ENCODE measurements at regions not wholly inside any gene's neighbourhood (a gene's known extent, or its start where the extent isn't known, plus 50 kb on each side); places are given as distances from the start of the nearest gene placed in this dataset.
A peak's percentile ranks its signal among the peaks of the same experiment; 100 is the strongest.

DNA sequence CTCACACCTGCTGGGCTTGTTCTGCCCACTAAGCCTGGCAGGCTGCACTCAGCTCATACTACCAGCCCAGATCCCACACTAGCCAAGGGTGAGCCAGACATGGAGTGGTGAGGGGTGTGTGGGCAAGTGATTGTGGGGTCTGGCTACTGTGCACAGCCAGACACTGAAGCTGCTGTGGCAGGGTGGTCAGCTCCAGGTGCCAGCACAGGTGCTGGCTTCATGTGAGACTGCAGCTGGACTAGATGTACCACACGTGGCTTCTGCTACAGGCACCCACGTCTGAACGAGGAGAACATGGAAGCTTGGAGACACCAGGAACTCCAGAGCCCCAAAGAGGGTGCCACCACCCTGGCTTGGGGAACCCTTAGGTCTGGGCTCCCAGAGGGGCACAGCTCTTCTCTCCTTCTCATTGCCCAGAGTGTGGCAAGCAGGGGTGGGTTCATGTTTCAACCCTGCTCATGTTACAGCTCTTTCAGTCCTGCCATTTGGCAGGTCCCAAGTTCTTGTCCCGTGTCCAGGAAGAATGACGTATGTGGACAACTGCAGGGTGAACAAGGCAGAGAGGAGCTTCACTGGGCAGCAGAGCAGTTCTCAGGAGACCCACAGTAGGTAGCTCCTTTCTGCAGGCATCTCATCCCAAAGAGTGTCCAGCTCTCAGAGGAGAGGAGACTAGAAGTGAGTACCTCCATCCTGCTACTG lies 1624.2 kb upstream of the TMEFF2 start:
- DNase-seq, result no peak

DNA sequence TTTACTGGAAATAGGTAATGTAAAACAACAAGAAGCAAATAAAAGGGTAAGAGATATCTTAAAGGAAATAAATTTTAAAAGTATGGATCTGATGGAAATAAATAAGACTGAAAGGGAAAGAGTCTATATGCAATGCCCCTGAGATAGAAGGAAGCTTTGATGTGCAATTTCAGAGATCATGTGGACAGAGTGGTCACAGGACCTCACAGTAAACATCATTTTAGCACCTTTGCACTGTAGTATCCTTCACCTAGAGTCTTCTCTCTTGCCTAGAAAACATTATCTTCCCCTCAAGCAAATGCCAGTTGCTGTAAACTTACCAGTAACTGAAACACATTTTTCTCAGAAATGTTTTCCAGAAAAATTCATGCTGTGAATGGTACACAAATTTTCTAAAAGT lies 1621.3 kb upstream of the TMEFF2 start:
- DNase-seq, result no peak

DNA sequence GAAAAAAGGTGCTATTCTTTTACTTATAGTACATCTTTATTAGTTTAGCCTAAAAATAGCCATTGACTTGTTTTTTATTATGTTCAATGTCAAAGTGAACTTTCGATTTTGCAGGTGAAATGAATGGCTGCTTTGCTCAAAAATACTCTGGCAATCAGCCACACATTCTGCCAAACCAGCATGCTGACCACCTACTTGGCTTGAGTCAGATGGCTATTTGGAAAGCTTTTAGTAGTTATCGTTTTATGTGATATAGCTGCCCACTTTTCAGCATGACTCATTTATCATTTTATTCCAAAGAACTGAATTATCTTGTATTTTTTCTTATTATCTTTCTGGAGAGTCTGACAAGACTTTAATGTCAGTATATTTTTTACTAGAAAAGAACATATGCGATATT lies 1615.8 kb upstream of the TMEFF2 start:
- no peak for DNase-seq

DNA sequence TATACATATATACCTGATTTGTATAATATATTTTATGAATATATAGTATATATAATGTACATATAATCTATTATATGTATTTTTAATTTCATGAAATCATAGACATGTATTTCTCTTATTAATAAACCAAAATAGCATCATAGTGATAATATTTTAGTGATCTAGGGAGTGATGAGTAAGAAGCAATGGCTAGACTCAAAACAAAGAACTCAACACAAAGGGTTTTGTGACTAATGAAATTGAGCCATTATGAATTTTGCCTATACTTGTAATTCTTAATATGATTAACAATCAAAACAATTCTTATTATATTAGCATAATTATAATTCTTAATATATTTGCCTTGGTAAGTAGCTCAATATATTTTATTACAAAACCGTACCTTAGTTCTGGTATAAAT lies 1614.1 kb upstream of the TMEFF2 start:
- DNase-seq, result no peak

DNA sequence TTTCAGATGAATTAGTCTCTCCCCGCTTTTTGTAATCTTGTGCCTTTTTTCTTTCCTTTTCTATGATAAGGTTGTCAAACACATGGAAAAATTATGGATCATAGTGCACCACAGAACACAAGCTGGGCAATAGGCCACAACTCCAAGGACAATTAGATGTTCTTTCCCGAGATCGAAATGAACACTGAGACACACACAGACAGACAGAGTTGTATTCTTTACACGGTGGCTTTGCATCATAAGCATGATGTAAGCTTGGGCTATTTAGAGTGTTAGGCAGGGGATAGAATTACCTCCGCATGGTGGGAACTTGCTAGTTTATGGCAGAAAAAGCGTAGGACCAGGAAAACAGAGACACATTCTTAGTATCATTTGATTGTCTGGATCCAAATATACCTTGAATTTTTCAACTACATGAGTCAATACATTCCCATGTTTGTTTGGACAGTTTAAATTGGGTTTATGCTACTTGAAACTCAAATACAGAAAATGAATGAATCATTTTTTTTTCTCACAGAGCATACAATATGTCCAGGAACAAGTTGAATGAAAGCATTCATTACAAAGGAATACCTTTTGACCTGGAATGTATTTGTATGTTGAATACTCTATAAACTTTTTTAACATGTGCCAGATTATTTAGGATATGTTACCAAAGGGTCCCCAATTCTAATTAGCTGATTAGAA lies 1611.5 kb upstream of the TMEFF2 start:
- no peak for DNase-seq

DNA sequence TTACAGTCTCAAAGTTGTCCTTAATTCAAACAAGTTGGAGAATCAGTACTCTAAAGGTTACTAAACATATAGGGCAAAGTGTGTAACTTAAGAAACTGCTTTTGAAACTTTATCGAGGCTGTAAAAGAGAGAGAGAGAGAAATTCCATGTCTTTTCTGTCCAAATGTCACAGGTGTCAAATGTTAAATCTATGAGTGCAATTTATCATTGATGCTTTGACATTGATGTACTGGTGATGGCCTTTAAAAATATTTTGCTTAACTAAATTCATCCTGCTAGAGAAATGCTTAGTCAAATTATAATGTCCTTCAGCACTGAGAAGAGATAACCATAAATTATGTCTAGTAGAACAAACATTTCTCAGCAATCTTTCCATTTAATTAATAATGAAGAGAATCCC lies 1602.1 kb upstream of the TMEFF2 start:
- no peak for DNase-seq

DNA sequence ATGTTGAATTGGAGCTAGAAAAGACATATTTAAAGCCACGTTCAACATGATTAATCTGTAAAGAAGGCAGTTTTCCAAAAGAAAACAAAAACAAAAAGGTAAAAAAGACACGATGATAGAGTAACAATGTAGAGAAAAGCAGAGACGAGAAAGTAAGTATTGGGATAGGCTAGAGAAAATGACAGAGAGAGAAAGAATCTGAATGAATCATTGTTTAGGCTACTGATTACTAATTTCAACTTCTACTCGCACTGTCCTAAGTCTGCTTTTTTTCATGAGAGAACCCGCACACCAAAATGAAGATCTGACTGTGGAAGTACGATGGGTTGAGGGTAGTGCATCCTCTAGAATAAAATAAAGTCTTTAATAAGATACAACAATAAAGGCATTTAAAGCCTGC lies 1599.2 kb upstream of the TMEFF2 start:
- no peak for DNase-seq

DNA sequence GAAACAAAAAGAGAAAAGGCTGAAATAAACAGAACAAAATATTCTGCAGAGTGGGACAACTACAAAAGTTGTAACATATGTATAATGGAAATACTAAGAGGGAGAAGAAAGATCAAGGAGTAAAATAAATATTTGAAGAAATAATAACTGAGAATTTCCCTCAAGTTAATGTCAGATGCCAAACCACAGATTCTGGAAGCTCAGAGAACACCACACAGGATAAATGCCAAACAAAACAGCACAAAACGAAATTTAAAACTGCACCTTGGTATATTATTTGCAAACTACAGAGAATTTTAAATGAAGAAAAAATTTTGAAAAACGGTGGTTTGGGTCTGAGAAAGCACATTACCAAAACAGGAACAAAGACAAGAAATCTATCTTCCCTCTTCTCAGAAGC lies 1588.9 kb upstream of the TMEFF2 start:
- no peak for DNase-seq

DNA sequence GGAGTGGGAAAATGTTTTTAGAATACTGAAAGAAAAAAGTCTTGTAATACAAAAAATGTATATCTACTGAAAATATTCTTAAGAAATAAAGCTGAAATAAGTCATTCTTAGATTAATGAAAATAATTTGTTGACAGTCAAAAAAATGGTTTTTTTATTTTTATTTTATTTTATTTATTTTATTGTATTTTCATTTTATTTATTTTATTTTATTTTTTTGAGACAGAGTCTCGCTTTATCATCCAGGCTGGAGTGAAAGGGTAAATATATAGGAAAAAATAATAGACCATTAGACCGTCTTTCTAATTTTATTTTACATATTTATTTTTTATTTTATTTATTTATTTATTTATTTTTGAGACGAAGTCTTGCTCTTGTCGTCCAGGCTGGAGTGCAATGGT lies 1583.6 kb upstream of the TMEFF2 start:
- DNase-seq, result no peak

DNA sequence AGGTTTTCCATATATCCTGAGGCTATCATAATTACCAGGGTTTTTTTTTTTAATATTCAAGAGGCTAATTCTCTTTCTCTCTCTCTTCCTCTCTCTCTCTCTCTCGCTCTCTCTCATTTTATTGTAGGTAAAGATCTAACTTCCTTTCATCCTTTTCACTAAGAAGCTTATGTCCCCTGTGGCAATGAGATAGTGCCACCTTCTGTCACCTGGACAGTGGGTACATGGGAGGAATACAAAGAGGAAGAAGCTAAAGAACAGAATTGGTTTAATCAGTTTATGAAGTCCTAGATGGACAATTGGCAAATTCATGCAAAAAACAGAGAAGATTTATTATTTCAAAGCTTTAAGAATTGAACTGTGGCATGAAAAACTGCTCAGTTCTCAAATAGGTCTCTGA lies 1582.3 kb upstream of the TMEFF2 start:
- DNase-seq, result no peak

DNA sequence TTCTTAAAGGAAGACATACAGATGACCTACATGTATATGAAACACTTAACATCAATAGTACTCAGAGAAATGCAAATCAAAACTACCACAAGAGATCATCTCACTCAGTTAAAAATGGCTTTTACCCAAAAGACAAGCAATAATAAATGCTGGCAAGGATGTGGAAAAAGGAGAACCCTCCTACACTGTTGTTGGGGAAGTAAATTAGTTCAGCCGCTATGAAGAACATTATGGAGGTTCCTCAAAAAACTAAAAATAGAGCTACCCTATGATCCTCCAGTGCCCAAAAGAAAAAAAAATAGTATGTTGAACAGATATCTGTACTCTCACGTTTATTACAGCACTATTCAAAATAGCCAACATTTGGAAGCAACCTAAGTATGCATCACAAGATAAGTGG lies 1579.4 kb upstream of the TMEFF2 start:
- DNase-seq, result peak; percentile 85 to 88

DNA sequence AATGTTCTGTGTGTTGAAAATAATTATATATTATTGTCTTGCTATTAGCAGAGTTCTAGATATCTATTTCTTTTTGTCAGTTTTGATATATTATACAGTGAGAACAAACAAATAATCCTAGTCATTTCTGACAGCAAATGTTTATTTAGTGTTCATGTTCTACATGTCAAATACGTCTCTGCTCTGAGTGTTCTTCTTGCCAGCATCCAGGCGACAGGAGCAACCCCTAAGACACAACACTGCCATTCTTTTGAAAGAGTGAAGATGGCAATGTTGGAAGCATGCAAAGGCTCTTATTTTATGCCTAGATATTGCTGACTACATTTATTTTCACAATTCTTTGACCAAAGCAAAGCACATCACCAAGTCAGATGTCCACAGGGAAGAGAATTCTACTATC lies 1556.6 kb upstream of the TMEFF2 start:
- DNase-seq, result no peak

DNA sequence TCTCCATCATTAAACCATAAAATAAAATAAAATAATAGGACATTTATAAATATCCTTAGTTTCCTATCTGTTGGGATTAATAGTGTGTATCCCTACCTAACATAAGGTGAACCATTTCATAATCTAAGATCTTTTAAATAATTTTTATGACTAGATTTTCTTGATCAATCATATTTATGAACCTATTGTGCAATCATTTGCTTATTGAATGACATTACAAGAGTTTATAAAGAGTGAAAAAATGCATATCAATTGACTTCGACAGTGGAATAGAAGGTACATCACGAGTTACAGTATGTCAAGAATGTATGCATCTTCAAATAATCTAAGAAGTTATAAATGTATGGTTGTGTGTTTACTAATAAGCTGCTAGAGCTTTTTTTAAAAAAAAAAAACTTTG lies 1554.8 kb upstream of the TMEFF2 start:
- no peak for DNase-seq

DNA sequence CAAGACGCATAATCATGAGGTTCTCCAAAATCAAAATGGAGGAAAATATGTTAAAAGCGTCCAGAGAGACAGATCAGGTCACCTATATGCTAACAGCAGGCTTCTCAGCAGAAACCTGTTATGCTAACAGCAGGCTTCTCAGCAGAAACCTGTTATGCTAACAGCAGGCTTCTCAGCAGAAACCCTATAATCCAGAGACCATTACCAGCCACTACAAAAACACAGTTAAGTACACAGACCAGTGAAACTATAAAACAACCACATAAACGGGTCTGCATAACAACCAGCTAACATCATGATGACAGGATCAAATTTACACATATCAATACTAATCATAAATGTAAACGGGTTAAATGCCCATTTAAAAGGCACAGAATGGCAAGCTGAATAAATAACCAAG lies 1548.4 kb upstream of the TMEFF2 start:
- DNase-seq, result no peak

DNA sequence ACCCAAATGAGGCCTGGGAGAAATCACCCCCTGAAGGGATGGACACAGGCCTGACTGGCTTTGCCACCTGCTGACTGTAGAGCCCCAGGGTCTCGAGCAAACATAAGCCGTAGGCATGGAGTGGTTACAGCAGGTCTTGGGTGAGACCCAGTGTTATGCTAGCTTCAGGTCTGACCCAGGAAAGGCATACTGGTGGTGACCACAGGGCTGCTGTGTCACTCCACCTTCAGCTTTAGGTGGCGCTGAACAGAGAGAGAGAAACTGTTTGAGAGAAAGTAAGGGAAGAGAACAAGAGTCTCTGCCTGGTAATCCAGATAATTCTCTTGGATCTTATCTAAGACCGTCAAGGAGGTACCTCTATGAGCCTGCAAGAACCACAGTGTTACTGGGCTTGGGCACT lies 1544.2 kb upstream of the TMEFF2 start:
- no peak for DNase-seq

DNA sequence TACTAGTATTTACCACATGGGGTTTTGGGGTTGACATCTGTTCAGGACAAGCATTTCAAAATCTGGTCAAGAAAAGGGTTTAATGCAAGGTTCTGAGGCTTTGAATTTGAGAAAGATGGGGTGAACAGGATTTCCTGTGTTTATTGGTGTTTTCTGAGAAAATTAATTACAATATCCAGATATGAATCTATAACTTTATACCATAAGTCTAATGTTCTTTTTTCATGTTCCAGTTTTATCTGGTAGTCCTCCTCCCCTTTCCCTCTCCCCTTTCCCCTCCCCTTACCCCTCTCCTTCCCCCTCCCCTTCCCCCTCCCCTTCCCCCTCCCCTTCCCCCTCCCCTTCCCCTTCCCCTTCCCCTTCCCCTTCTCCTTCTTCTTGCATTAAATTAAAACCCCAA lies 1518.2 kb upstream of the TMEFF2 start:
- DNase-seq, result no peak

DNA sequence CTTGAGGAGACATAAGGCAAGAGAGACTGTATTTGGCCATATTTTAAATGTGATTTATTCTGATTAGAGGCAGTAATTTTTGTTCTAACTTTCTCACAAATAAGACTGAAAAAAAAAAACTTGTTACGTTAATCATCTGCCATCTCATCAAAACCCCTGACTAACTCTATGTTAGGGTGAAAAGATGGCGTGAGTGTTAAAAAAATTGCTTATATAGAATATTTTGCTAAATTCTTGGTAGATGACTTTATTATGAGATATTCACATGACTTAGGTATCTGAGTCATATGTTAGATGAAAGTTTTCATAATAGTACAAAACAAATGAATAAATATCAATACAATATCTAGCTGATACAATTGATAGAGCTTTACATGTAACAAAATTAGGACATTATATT lies 1508.7 kb upstream of the TMEFF2 start:
- DNase-seq, result no peak

DNA sequence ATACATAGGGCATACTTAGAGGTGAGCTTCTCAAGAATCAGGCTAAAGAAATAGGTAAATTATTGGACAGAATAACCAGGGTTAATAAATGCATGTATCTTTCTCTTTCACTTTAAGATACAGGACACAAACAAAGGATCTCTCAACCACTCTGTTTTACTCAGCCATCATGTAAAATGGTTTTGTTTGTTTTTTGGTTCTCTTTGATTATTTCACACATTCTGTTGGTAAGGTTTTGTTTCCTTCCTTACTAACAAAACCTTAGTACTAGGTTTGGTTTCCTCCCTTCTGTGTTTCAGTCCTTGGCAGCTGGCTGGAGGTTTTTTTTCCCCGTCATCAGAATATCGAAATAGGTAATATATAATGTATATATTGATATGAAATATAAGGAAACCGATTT lies 1506.8 kb upstream of the TMEFF2 start:
- no peak for DNase-seq

DNA sequence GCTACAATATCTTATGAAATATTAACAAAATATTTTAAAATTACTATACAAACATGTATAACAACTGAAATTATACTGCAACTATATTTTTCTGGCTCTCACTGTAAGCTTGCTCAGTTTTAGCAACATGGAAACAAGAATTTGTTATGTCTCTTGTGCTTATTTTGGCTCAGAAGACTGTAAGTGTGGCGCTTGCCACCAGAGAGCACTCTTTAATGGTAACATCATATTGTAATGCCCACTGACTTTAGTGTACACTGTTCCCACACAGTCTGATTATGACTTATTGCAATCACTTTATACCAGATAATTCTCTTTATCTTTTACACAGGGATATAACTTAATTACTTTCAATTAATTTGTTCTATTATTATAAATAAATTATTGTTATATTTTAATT lies 1500.6 kb upstream of the TMEFF2 start:
- peak; percentile 71 to 81 for DNase-seq

DNA sequence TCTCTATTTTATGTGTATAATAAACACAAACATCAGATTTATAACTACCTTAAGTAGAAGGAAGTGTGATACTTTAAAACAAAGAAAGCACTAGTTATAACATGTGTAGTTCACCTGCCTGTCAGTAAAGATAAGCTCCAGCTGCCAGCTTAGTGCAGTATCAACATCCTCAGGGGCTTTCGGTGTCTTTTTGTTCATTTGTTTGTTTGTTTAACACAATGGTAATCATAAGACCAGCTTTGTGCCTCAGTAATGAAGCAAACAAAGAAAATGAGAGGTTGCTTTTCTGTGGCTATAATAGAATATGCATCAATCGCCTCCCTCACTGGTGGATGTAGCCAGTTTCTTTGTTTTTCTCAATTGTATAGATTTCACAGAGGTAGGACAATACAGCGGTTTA lies 1499.0 kb upstream of the TMEFF2 start:
- no peak for DNase-seq

DNA sequence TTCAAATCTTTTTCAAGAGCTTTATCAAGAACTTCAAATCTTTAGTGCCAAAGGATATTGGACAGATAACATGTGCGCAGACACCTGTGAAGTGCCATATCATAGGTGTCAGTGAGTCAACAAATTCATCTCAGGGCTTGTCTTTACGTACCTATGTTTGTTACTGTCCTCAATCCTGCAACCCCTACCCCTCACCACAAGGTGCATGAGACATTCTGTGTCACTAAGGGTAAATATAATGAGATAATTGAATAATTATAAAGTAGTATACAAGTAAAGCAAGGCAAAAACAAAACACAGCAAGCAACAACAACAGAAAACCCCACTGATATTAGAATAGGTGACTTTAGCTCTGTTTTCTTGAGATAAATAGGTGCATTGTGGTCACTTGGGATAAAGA lies 1495.8 kb upstream of the TMEFF2 start:
- DNase-seq, result no peak

DNA sequence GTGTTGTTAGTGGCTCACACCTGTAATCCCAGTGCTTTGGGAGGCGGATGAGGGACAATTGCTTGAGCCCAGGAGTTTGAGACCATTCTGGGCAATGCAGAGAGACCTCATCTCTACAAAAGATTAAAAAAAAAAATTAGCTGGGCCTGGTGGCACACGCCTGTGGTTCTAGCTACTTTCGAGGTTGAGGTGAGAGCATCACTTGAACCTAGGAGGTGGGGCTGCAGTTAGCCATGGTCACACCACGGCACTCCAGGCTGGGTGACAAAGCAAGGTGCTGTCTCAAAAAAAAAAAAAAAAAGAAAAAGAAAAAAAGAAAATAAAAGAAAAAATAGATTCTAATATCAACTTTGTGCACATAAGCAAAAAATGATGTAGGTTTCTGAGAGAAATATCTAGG lies 1492.5 kb upstream of the TMEFF2 start:
- DNase-seq, result no peak

DNA sequence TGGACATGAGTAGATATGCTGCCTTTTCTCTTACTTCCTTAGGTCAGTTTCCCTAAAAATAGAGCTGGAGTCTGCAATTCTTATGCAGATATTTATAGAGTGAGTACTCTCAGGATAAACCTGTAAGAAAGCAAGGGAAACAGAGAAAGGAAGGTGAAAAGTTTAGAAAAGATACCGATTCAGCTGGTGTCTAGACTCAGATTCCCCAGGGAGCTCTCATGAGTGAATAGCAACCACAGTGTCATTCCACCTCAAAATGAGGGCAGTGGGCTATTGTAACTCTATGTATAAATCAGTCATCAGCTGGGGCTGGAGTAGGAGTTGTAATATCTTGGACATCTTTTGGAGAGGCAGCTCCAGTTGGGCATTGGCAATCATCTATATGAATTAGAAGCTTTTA lies 1485.1 kb upstream of the TMEFF2 start:
- no peak for DNase-seq

DNA sequence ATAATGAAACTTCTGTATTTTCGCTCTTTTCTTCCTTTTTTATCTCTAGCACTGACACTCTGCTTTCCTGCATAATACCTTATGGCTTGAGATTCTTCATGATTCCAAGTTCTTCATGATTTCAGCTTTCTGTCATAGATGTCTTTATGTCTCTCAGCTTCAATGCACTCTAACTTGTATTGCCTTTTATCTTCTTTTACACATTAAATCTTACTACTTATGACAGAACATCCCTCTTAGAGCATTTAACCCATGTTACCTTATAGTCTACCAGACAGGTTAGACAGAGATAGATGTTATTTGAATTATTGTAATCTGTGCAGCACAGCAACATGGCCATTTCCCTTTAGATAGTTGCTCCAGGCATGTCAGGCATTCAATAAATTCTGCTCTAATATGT lies 1475.7 kb upstream of the TMEFF2 start:
- DNase-seq, result no peak

Measured in Kasumi-1 (cell line).